ENCODE measurements at regions not wholly inside any gene's neighbourhood (a gene's known extent, or its start where the extent isn't known, plus 50 kb on each side); places are given as distances from the start of the nearest gene placed in this dataset.

- no peak overlapping the region for H3K27ac ChIP-seq (replicated peaks)
- no peaks in the 10 kb centered on the region for H3K27me3 ChIP-seq (ENCODE audit: insufficient read depth, poor library complexity, severe bottlenecking)
- no peak for DNase-seq (ENCODE audit: low read depth in 1 of 2, low spot score in 1 of 2)
- no peak for TF ChIP-seq REST (IDR thresholded peaks at IDR 0.05; ENCODE audit: insufficient replicate concordance, low read depth)
- no peak for TF ChIP-seq GABPA (IDR thresholded peaks at IDR 0.05; ENCODE audit: low read depth)
- TF ChIP-seq POLR2AphosphoS5 (IDR thresholded peaks at IDR 0.05; ENCODE audit: low read depth), result no peak
- TF ChIP-seq, protein P1, sequence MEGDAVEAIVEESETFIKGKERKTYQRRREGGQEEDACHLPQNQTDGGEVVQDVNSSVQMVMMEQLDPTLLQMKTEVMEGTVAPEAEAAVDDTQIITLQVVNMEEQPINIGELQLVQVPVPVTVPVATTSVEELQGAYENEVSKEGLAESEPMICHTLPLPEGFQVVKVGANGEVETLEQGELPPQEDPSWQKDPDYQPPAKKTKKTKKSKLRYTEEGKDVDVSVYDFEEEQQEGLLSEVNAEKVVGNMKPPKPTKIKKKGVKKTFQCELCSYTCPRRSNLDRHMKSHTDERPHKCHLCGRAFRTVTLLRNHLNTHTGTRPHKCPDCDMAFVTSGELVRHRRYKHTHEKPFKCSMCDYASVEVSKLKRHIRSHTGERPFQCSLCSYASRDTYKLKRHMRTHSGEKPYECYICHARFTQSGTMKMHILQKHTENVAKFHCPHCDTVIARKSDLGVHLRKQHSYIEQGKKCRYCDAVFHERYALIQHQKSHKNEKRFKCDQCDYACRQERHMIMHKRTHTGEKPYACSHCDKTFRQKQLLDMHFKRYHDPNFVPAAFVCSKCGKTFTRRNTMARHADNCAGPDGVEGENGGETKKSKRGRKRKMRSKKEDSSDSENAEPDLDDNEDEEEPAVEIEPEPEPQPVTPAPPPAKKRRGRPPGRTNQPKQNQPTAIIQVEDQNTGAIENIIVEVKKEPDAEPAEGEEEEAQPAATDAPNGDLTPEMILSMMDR (IDR thresholded peaks at IDR 0.05; ENCODE audit: insufficient read depth, low read length), result no peak
- no peak for TF ChIP-seq SPI1 (IDR thresholded peaks at IDR 0.05; ENCODE audit: borderline replicate concordance, low read depth)
- no peak overlapping the region for H3K4me3 ChIP-seq (replicated peaks; ENCODE audit: insufficient read depth, low read length)
These were observed 1042.5 kb upstream of the SPRY2 start for GRCh38 chr13:81383444-81383843.

DNA sequence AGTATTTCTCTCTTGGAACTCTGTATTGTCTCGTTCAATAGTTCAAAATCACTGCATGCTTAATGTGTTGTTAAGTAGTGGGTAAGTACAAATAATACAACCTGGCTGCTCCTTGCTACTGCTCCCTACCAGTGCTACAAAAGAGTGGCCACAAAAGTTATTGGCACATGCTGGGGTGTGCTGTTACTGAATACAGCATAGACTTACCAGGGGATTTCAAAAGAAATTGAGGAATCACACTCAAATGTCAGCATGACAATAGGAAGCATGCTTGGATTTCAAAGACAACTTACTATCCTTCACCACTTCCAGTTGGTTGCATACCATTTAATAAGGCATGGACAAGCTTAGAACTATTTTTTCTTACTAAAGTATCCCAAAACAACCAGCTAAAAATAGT lies 1041.3 kb upstream of the SPRY2 start:
- TF ChIP-seq GABPA (IDR thresholded peaks at IDR 0.05; ENCODE audit: low read depth) (no peak), POLR2AphosphoS5 (IDR thresholded peaks at IDR 0.05; ENCODE audit: low read depth) (no peak), REST (IDR thresholded peaks at IDR 0.05; ENCODE audit: insufficient replicate concordance, low read depth) (no peak), SPI1 (IDR thresholded peaks at IDR 0.05; ENCODE audit: borderline replicate concordance, low read depth) (no peak)
- TF ChIP-seq, protein P1 (IDR thresholded peaks at IDR 0.05; ENCODE audit: insufficient read depth, low read length), result no peak
- no peak for DNase-seq (ENCODE audit: low read depth in 1 of 2, low spot score in 1 of 2)

GRCh38 chr13:81381560-81381959 lies 1040.6 kb upstream of the SPRY2 start:
- no peak for DNase-seq (ENCODE audit: low read depth in 1 of 2, low spot score in 1 of 2)
- Histone ChIP-seq H3K27me3 (ENCODE audit: insufficient read depth, poor library complexity, severe bottlenecking) (no peaks in the 10 kb centered on the region), H3K4me3 (replicated peaks; ENCODE audit: insufficient read depth, low read length) (no peak overlapping the region), H3K27ac (replicated peaks) (no peak overlapping the region)
- no peak for TF ChIP-seq GABPA (IDR thresholded peaks at IDR 0.05; ENCODE audit: low read depth)
- TF ChIP-seq, protein P1 (IDR thresholded peaks at IDR 0.05; ENCODE audit: insufficient read depth, low read length), result no peak
- no peak for TF ChIP-seq REST (IDR thresholded peaks at IDR 0.05; ENCODE audit: insufficient replicate concordance, low read depth)
- no peak for TF ChIP-seq SPI1 (IDR thresholded peaks at IDR 0.05; ENCODE audit: borderline replicate concordance, low read depth)
- no peak for TF ChIP-seq POLR2AphosphoS5 (IDR thresholded peaks at IDR 0.05; ENCODE audit: low read depth)

More for the DNA sequence above, 1041.3 kb upstream of the SPRY2 start:
- Histone ChIP-seq H3K27me3 (ENCODE audit: insufficient read depth, poor library complexity, severe bottlenecking) (no peaks in the 10 kb centered on the region), H3K27ac (replicated peaks) (no peak overlapping the region), H3K4me3 (replicated peaks; ENCODE audit: insufficient read depth, low read length) (no peak overlapping the region)

Measured in HL-60 (cell line).